PFSK-1 (cell line): ENCODE measurements at regions not wholly inside any gene's neighbourhood (a gene's known extent, or its start where the extent isn't known, plus 50 kb on each side); places are given as distances from the start of the nearest gene placed in this dataset.

ENCODE experiments used
- FOXP2 ChIP-seq: optimal IDR thresholded peaks from 2 replicates; pipeline ENCODE3; 2011; ENCODE audit warnings: borderline replicate concordance, control low read depth, inconsistent platforms; ENCODE audit not compliant: insufficient read depth; ENCODE audit errors: extremely low read length, extremely low read depth
- POLR2AphosphoS5 ChIP-seq: IDR thresholded peaks from 2 replicates; pipeline ENCODE4 v1.6.1; 2012; ENCODE audit warnings: low read depth, mild to moderate bottlenecking, control low read depth, low read length, moderate library complexity
- SIN3A ChIP-seq: IDR thresholded peaks from 2 replicates; pipeline ENCODE4 v1.6.1; 2012; ENCODE audit warnings: mild to moderate bottlenecking, low read length, moderate library complexity, borderline replicate concordance; ENCODE audit not compliant: insufficient read depth
- TAF1 ChIP-seq: IDR thresholded peaks from 2 replicates; pipeline ENCODE4 v1.6.1; 2012; ENCODE audit warnings: low read length, control low read depth, borderline replicate concordance; ENCODE audit not compliant: insufficient read depth
- TF ChIP-seq, protein P1 (sequence below), 2 experiments: IDR thresholded peaks; 2 replicates each; pipeline versions ENCODE4 v1.6.1 to v1.8.0; 2011 to 2012; ENCODE audit warnings: low read depth in 2 of 2, low read length in 2 of 2, control low read depth in 1 of 2, inconsistent platforms in 1 of 2, mild to moderate bottlenecking in 1 of 2, moderate library complexity in 1 of 2; ENCODE audit not compliant: insufficient read depth in 1 of 2

DNA sequence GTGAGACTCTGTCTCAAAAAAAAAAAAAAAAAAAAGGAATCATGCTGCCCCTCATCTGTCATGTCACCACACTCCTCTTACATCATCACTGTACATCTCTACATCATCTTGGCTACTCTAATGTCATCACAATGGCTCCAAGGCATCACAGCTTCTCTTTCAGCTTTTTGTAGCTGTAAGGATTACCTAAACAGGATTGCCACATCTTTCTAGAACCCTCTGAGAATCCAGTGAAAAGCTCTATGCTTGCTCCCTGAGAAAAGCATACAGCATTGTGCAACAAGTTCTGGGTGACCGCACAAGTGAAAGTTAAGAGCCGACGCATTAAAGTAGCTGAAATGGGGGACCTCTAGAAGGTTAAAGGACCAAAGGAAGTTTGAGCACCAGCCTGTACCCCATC, 272.5 kb downstream of the C12orf50 start:
- TF ChIP-seq FOXP2, result no peak
- no peak for TF ChIP-seq SIN3A
- no peak for TF ChIP-seq TAF1
- TF ChIP-seq POLR2AphosphoS5, result no peak
- TF ChIP-seq, protein P1, sequence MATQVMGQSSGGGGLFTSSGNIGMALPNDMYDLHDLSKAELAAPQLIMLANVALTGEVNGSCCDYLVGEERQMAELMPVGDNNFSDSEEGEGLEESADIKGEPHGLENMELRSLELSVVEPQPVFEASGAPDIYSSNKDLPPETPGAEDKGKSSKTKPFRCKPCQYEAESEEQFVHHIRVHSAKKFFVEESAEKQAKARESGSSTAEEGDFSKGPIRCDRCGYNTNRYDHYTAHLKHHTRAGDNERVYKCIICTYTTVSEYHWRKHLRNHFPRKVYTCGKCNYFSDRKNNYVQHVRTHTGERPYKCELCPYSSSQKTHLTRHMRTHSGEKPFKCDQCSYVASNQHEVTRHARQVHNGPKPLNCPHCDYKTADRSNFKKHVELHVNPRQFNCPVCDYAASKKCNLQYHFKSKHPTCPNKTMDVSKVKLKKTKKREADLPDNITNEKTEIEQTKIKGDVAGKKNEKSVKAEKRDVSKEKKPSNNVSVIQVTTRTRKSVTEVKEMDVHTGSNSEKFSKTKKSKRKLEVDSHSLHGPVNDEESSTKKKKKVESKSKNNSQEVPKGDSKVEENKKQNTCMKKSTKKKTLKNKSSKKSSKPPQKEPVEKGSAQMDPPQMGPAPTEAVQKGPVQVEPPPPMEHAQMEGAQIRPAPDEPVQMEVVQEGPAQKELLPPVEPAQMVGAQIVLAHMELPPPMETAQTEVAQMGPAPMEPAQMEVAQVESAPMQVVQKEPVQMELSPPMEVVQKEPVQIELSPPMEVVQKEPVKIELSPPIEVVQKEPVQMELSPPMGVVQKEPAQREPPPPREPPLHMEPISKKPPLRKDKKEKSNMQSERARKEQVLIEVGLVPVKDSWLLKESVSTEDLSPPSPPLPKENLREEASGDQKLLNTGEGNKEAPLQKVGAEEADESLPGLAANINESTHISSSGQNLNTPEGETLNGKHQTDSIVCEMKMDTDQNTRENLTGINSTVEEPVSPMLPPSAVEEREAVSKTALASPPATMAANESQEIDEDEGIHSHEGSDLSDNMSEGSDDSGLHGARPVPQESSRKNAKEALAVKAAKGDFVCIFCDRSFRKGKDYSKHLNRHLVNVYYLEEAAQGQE (IDR thresholded peaks at IDR 0.05; ENCODE audit: insufficient read depth in 1 of 2, low read depth in 2 of 2, low read length in 2 of 2), result no peak

DNA sequence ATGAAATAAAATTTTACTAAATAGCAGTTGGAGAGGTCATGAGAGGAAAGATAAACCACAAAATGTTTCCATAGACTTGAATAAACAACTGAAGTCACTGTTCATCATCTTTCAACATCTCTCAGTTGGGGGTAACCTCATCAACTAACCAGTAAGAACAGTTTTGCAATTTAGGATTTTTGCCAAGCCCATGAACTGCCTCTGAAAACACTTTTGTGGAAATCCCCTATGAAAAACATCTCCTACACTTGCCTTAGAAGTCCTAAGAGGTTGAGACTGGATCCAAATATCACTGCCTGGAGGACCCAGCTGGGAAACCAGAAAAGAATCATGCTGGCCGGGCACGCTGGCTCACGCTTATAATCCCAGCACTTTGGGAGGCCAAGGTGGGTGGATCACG, 273.1 kb downstream of the C12orf50 start:
- TF ChIP-seq SIN3A, result no peak
- TF ChIP-seq, protein P1 (IDR thresholded peaks at IDR 0.05; ENCODE audit: insufficient read depth in 1 of 2, low read depth in 2 of 2, low read length in 2 of 2), result no peak
- no peak for TF ChIP-seq POLR2AphosphoS5
- TF ChIP-seq TAF1, result no peak
- no peak for TF ChIP-seq FOXP2

DNA sequence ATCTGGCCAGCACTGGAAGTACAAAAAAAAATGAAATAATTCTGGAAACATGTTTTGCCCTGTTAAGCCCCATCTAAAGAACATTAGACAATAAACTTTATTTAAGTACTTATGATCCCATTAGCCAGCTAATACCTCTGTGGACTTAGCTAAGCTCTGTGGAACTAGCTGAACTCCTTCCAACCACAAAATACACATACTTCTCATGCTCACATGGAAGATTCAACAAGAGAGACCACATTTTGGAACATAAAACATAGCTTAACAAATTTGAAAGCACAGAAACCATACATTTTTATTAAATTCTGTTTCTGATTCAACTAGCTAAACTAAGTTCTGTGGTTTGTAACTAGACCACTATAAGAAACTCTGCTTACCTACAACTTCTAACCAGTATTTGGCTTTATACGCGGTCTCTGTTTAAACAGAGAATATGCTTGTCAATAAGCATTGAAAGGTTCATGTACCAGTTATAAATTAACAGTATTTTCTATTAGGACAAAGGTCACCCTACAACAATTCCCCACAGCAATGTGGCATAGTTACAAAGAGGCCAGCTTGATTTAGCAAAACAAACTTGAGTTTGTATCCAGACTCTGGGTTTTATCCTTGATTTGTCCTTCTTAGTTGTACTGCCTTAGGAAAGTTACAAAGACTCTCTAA, 300.1 kb downstream of the C12orf50 start:
- no peak for TF ChIP-seq TAF1

DNA sequence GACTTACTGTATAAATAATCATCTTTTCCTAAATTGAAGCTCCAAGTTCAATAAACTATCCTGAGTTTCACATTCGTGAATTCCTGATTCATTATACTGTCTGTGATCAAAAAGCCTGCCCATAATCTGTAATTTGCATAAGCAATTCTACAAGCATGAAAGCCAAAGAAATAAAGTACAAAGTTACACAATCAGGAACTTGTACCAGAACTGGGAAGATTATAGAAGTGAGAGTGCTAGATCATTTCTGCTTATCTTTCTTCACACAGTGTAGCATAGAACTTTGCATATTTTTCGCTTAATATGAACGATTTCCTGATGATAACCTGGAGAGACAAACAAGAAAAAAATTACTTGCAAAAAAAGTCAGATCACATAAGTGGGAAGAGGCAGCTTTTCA, 308.2 kb downstream of the C12orf50 start:
- TF ChIP-seq FOXP2 (no peak), TAF1 (no peak), POLR2AphosphoS5 (no peak), SIN3A (no peak)
- TF ChIP-seq, protein P1 (IDR thresholded peaks at IDR 0.05; ENCODE audit: insufficient read depth in 1 of 2, low read depth in 2 of 2, low read length in 2 of 2), result no peak

DNA sequence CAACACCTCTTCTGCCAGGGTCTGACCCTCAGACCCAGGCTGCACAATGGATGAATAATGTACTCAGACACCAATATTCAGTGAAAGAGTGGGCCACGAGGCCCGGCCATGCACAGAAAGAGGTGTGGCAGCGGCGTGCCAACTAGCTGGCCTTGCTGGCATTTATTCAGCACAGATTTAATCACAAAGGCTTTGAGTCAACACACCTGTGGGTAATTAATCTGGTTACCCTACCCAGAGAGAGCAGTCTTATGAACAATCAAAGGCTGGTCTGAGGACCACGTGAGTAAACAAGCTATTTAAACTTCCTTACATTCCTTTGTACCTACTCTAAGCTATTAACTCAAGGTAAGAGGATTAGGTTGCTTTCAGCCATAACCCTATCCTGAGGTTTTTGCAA, 324.8 kb downstream of the C12orf50 start:
- TF ChIP-seq FOXP2 (no peak), TAF1 (no peak), SIN3A (no peak), POLR2AphosphoS5 (no peak)
- TF ChIP-seq, protein P1 (IDR thresholded peaks at IDR 0.05; ENCODE audit: insufficient read depth in 1 of 2, low read depth in 2 of 2, low read length in 2 of 2), result no peak
